SKM-1 treated with dmso at 0.1 percent for 144 hours (cell line): ENCODE measurements at regions not wholly inside any gene's neighbourhood (a gene's known extent, or its start where the extent isn't known, plus 50 kb on each side); places are given as distances from the start of the nearest gene placed in this dataset.

Source experiments
- DNase-seq: peaks from one replicate; lab custom pipeline; 2025; ENCODE audit not compliant: unreplicated experiment; lab: John Stamatoyannopoulos, UW

DNA sequence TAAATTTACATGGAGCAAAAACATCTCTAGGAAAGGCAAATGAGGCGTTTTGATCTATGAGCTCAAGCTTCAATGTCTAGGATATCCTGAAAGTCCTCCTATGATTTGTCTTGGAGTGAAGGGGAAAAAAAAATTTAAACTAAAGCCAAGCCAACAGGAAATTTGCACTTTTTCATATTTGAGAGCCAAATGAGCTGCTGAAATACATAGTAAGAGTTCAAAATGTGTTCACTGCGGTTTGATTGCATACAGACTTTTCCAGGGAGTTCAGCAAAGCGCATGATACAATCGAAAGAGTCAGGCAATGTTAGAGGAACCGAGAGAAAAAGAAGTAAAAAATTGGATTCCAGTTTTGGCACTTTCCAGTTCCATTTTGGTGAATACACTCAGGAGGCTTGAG is 633.4 kb upstream of the MGMT start:
- no peak for DNase-seq

DNA sequence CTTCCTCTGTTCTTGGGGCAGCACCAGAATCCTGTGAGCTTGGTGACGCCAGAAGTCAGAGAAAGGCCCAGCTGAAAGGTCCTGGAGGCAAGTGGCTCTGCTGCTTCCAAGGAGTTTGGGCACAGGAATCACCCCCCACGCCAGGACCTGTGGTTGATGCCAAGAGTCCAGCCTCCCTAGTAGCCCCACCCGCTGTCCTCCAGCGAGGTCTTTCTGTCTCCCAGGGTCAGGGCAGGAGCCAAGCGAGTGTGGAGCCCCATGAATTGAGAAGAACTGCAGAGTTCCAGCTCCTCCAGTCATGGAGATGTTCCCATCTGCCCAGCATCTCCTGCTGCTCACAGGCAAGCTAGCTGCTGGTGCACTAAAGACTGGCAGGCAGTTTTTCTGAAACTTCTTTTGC is 631.7 kb upstream of the MGMT start:
- no peak for DNase-seq

DNA sequence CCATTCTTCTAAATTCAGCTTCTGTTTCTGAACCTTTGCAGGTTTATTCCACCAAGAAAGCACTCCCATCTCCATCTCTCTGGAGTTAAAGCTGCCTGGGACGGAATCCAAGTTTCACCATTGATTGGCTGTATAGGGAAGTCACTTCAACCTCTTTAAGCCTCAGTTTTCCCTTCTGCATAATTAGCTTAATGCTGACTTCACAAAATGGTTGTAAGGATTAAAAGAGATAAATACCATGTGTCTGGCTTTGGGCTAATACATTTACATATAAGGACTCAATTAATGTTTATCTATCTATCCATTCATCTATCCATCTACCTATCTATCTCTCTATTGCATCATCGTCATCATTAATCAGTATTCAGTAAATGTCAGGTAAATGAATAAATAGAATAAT is 629.6 kb upstream of the MGMT start:
- no peak for DNase-seq

DNA sequence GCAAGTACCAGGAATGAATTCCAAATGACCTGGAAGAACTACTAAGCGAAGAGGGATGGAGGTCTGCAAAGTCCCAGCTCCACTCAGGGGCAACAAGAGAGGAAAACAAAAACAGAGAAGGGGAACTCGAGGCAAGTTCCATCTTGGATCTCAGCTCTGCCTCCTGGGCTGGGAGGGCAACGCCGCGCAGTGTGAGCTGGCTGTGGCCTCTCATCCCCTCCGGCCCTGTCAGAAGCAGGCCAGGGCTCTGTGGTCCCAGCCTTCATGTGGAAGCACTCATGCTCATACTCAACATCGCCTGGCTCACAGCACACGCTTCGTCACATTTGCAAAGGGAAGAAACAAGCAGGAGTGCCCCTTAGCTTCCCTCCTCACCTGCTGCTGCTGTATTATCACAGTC is 627.9 kb upstream of the MGMT start:
- DNase-seq, result no peak

DNA sequence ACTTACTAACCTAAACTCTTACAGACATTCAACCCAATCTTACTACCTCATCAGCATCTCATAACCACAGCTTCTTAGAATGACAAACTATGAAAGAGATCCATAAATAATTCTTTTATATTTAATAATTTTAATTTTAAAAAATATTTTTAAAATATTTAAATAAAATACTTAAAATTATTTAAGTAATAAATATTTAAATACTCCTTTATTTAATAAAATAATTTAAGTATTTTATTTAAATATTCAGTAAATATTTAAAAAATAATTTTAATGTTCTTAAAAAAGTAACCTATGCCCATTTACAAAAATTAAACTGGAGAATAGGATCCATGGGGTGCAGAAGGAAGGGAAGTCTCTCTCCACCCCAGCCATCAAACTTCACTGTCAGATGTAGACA is 627.3 kb upstream of the MGMT start:
- DNase-seq, result no peak

DNA sequence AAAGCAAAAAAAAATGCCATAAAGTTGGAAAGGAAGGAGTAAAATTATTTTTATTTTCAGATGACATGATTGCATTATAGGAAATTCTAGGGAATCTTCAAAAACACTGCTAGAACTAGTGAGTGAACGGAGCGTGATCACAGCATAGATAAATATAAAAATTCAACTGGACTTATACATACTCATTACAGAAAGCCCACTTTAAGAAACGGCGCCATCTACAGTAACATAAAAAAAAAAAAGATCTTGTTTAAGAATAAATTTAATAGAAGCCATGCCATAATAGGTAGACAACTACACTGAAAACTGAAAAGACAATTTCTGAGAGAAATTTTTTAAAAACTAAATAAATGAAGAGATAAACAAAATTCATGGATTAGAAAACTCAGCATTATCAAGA is 623.1 kb upstream of the MGMT start:
- DNase-seq, result no peak

DNA sequence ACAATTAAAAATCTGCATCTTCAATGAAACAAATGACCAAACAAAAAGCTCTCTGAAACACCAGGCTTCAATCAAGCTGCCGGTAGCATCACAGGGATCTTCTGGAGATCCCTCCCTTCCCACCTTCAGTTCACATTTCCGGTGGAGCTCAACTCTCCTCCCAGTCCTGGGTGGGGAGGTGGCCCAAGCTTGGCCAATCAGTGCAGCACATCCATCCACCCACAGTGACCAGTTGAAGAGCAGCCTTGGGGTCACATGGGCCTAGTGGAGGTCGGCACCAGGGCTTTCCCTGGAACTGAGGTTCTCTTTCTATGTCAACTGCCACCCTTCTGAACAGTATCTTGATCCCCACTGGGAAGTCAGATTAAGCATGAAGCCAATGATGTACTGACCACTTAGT is 620.1 kb upstream of the MGMT start:
- no peak for DNase-seq

DNA sequence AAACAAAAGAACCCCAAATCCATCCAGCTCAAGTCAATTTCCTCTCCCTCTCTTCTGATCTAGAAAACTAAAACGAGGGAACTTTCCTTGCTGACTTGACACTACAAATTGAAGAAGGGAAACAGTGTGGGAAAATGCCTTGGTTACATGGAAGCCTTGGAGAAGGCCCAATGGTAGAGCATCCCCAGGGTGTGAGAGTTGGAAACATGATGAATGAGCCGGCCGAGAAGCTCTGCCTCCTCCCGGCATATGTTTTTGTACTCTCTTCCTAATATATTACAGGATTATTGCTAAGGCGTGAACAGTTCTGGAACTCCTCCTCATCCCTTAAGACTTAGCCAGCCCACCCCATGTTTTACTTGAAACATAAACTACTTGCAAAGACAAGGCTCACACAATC is 618.2 kb upstream of the MGMT start:
- DNase-seq, result no peak

DNA sequence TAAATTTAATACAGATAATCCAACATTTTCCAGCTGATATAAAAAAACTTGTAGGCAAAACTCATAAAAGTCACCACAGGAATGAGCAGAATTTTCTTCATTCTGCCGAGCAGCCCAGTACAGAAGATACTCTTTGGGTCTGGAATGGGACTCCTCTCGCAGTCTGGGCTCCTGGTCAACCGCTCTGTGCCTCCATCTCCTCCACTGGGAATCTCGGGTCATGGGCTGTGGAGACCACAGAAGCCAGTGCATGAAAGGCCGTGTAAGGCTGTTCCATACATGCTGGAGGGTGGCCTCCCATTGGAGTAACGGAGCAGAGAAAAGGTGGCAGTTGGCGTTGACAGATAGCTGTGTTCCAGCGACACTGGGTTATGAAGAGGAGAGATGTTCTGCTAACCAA is 616.4 kb upstream of the MGMT start:
- peak; percentile 8 for DNase-seq

DNA sequence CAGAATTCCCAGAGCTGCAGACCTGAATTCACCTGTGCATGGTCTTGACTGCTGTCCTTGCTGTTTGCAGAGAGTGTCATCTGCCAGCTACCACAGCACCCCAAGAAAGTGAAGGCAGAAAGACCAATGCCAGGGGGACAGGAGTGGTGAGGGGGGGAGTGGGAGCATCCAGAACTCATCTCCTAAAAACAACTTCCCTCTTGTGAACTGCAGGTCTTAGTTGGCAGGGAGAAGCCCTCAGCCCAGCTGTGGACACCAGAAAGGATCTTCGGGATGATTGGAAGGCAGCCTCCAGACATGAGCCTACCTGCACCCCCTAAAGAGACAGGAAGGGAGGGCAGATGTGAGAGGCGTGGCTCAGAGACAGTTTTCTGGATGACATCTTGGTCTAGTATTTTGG is 615.8 kb upstream of the MGMT start:
- DNase-seq, result no peak

DNA sequence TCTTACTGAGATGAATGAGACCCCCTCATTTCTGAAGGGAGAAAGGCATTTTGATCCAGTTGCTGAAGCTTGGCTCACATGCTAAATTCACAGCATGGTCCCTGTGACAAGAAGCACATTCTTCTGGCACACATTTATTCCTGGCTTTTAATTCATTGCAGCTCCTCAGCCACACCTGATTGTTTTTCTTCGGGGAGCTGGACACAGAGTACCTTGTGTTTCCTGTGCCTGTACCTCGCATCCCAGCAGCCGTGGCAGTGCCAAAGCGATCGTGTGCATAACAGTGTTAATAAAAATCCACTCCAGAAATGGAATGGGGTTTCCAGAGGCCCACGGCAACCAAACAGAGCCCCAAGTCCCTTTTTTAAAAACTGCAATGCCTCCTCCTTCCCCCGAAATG is 615.3 kb upstream of the MGMT start:
- no peak for DNase-seq

DNA sequence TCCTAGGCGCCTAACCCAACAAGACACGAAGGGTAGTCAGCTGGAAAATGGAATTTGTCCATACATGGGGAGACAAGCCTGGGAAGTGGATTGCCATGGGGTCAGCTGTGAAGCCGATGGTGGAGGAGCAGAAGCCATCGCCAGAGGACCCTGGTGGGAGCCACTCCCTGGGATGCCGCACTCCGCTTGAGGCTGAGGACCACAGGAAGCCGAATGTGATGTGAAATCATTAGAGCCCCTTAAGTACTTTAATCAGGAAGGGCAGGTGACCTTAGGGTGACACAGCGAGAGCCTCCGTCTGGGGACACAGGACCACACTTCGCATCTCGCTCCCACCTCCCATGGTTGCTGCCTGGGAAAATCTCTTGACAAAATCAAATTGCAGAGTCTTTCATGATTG is 614.6 kb upstream of the MGMT start:
- no peak for DNase-seq

DNA sequence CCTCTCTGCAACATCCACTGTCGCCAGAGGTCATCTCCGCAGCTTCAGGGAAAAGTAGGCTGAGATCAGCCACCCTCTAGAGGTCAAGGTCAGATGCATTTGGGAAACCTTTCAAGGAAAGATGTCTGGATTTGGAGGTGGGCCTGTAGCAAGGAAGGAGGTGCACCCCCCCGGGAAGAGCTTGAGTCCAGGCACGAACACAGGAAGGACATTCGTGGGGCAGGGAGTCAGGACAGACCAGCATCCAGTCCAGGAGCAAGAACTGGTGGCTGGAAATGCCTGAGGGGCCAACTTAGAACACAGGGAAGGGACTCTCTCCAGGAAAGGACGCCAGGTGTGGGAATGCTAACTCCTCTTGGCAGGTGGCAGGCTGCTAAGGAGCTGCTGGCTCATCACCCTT is 614.1 kb upstream of the MGMT start:
- DNase-seq, result no peak

DNA sequence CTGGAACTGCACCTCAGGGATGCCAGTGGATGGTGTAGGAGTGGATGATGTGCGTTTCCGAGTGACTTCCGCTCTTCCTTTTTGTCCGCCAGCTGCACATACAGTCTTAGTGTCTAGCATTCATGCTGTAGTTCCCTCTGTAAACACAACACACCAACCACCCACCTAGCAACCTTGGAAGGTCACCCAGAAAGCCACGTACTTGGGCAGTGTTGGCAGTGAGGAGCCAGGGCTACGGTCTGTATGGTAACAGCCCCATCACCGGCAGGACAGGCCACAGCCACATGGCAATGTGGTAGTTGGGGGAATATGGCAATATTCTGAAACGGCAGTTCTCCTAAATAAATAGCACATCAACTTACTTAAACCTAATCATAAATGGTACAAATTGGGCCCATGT is 613.5 kb upstream of the MGMT start:
- DNase-seq, result no peak

DNA sequence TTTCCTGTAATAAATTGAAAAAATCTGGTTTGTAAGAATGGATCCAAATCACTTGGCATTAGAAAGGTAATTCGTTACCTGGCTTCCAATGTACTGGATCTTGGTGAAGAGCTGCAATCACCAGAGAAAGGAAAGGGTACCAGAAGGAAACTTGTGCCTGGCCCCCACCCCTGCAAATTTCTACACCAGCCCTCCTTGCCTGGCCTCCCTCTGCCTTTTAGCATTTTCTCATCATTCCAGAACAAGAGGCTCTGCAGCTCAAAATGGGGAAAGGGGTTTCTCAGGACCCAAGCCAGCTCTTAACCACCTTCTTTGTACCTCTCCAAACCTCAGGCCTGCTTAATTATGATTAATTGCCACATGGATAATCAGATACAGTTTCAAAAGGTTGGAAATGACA is 612.8 kb upstream of the MGMT start:
- DNase-seq, result no peak

DNA sequence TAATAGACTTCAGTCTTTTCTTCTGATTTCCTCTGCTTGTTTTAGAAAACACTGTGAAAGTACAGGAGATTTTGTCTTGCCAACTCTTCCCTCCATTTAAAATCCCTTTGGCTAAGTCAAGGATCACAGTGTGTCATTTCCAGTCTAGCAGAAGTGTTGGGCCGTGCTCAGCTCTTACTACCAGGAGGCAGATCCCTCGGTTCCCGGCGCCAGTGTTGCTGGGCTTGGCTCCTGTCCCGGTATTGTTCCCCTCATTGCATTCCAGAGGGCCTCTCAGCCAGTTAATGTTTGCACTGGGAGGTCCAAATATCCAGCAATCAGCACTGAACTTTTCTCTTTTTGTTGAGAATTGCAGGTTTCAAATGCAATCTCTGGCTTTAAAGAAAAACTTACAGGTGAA is 612.1 kb upstream of the MGMT start:
- no peak for DNase-seq

DNA sequence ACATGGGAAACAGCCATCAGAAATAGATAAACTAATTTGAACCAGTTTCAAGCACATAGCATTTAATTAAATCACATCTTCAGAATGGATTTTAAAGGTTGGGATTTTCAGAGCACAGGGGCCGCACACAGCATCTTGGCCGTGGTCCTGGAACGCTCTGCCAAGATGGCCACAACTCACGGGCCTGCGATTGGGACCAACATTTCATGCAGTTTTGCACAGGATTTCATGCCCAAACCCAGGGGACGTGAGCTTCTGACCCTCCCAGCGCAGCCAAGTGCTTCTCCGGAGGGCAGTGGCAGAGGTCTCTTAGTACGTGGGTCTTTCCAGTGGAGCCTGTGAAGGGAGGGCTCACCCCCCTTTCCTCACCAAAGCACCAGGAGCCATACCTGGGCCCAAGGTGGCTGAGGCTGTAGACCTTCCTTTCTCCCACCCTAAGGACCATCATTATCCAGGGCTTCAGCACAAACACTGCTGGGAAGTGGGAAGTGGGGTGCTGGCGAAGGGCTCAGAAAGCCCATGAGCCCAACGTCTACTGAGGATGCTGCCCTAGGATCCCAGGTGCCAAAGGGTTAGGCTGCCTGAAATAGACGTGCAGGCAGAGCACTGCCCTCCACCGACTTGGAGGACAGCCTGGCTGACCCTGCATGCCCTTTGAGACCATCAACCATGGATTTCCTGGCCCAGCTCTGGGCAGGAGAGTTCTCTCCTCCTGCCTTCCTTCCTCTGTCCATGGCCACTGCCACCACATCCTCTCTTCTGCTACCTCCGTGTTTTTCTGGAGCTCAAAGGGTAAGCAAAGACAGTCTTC is 611.2 kb upstream of the MGMT start:
- no peak for DNase-seq

DNA sequence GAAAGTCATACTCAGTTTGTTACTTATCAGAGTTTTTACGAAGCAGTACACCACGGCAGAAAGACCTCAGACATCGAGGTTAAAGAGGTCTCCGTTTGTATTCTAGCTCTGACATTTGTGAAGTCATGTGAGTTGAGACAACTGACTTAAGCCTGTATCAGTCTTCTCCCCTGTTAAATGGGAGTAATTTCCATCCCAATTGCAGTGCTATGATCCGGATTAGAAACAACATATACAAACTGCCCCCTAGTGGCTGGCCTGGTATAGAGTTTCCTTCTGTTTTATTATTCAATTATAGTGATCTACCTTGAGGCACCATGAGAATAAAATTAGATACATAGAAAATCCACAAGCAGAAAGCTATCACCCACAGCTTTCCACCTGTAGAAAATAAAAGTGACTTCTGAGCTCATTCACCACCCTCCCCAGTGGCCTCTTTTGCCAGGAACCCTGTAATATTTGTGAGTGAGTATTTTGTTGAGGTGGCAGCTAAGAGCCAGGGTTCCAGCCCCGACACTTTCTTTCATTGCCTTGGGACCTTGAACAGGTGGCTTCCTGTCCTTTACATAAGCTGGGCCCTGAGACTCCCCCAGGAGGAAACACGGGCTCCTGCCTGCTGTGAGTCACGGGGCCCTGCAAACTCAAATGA is 607.2 kb upstream of the MGMT start:
- peak; percentile 5 for DNase-seq

DNA sequence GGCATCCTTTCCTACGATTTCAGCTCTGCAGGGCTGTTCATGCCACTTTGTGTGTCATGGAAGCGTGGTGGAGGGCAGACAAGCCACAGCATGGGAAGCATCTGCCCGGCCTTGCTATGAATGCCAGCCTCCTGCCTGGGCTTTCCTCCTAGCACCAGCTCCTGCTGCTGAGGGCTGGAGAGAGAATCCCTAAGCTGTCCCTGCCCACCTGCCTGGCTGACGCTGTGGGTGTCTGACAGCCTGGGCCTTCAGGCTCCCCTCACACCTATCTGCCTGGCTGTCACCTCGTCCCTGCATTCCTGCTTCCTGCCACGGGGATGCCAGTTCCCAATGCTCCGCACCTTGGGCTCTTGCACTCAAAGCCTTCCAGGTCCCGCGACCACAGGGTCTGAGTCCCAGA is 606.5 kb upstream of the MGMT start:
- no peak for DNase-seq

DNA sequence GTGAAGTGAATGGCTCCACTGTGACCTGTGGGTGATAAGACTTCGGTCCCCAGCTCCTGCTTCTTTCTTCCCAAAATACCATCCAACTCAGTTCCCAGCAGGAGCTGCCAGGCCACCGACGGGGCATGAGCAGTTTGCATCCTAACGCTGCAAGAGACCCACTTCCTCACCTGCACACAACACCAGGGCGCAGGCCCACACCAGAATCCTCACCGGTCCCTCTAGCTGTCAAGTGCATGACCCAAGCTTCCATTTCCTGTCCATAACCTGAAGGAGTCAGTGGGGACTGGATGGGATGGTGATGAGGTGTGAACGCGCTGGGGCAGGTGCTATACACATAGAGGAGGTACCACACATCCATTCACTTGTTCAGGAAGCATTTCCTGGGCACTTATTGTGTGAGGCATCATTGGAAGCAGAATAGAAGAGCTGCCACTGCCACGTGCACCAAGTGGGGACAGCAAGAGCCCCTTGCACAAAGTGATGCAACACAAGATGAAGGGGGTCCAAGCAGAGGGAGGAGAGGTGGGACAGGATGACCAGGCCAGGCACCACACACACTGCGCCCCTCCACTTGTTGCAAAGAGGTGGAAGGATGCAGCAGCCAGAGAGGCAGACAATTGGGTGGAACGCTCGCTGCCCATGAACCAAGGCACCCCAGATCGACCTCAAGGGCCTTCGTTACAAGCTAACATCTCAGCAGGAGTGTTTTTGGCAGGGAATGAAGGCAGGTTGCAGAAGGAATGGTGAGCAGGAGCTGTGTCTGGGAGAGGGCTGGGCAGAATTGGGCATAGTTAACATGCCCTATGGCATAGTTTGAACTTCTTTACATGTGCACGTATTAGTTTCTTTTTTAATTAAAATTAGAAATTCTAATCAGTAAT is 605.8 kb upstream of the MGMT start:
- no peak for DNase-seq

DNA sequence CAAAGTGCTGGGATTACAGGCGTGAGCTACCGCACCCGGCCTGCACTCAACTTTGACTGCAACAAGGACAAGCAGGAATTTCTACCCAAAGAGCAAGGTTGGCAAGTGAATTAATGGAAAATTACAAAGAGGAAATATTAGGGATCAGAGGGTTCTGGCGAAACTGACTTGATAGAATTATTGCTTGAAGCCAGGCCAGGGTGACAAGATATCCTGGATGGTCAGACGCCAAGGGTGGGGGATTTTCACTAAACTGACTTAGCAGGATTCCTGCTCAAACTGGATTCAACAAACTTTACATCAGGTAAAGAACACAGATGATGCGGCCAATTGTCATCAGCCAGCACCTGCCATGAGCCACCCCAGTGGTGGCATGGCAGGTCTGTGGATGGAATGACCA is 603.6 kb upstream of the MGMT start:
- no peak for DNase-seq

DNA sequence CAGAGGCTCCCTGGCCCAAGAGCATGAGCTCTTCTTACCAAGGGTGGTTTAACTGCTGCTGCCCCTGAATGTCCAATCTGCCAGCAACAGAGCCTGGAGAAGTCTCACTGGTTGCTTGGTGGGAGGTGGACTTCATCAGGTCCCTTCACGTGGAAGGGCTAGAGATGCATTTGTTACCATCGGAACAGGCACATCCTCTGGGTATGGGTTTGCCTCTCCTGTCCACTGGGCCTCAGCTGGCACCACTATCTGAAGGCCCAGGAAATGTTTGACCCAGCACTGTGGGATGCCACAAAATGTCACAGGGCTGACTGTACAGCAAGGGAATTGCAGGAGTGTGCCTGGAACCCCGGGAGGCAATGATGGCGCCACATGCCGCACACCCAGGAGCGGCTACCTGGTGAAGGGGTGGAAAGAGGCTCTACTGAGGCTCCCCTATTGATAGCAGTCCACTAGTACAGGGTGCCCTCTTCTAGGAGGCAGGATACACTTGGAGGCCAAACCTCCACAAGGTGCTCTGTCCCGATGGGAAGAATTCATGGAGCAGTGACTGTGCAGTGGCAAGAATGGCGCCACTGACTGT is 603.1 kb upstream of the MGMT start:
- no peak for DNase-seq
